Fibroblast of lung (primary cell): ENCODE measurements at regions not wholly inside any gene's neighbourhood (a gene's known extent, or its start where the extent isn't known, plus 50 kb on each side); places are given as distances from the start of the nearest gene placed in this dataset.

ENCODE experiments used
- CTCF ChIP-seq, 2 donors: IDR thresholded peaks in 1 of 2; conservative IDR thresholded peaks in 1 of 2; 1 replicate in 1 of 2; 2 replicates in 1 of 2; pipeline ENCODE4 v1.5.1; 2011 to 2012; ENCODE audit warnings: low read length in 2 of 2, control low read depth in 1 of 2, inconsistent platforms in 1 of 2, low read depth in 1 of 2, mild to moderate bottlenecking in 1 of 2
- EZH2 ChIP-seq: IDR thresholded peaks from 2 replicates; pipeline ENCODE4 v1.5.1; 2012; ENCODE audit warnings: low read length, control low read depth, mild to moderate bottlenecking; ENCODE audit errors: missing control alignments

- no peak for TF ChIP-seq CTCF (conservative IDR thresholded peaks at IDR 0.05 in 1 of 2, IDR thresholded peaks at IDR 0.05 in 1 of 2; ENCODE audit: low read depth in 1 of 2, low read length in 2 of 2)
- TF ChIP-seq EZH2, result no peak
These were observed 1411.4 kb downstream of the NCAM2 start for GRCh38 chr21:22409571-22409970.
